HG03354 (cell line): ENCODE measurements at regions not wholly inside any gene's neighbourhood (a gene's known extent, or its start where the extent isn't known, plus 50 kb on each side); places are given as distances from the start of the nearest gene placed in this dataset.

Experiments used
- ATAC-seq: cut with Tn5 transposase; IDR thresholded peaks from one replicate; pipeline ENCODE4 v1.9.1; 2021; ENCODE audit warnings: mild to moderate bottlenecking; ENCODE audit not compliant: unreplicated experiment, poor library complexity, severe bottlenecking

DNA sequence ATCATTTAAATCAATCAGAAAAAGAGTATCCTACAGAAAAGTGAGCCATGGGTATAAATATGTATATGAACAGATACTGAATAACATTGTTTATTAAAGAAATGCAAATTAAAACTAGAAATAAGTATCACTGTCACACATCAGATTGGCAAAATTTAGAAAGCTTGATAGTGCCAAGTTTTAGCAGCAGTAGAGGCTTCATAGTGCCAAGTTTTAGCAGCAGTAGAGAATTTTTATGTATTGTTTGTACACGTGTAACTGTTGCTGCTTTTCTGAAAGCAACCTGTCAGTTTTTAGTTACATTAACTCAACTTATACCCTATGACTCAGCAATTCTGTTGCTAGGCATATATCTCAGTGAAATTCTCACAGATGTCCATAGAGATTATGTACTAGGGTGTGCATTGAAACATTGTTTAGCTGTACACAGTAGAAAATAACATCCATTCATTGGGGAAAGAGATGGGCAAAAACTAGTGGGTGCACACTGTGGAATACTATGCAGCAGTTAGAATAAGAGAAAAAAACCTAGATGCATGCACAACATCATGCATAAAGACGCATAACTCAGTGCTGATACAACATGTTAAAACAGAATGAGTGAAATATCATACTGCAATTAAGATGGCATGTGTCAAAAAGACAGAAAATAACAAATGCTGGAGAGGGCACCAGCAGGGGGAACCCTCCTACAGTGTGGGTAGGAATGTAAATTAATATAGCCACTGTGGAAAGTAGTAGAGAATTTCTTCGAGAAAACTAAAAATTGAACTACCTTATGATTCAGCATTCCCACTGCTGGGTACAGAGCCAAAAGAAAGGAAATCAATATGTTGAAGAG lies 294.5 kb upstream of the NT5C1B start:
- ATAC-seq, result no peak

- ATAC-seq, result no peak
Observed at GRCh38 chr2:18871430-18871829, 282.1 kb upstream of the NT5C1B start.

DNA sequence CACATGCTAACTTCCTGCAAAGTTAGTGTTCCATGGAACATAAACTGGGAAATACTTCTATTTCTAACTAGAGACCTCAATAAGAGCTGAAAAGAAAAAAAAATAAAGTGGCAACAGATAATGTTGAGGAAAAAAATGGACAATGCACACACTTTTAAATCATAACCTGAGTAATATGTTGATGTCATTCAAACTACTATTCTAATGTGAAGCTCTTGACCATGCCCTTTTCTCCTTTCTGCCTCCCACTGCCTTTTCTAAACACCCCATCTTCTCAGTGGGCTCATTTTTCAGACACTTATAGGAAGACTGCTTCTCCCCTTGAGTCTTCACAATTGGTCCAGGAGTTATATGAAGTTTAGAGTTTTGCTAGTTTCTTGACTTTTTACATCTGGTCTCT lies 280.9 kb upstream of the NT5C1B start:
- ATAC-seq, result no peak

- no peak for ATAC-seq
Observed at GRCh38 chr2:18861951-18862350, 272.6 kb upstream of the NT5C1B start.

- no peak for ATAC-seq
Observed at GRCh38 chr2:18860179-18860578, 270.8 kb upstream of the NT5C1B start.

GRCh38 chr2:18856765-18857164 lies 267.4 kb upstream of the NT5C1B start:
- no peak for ATAC-seq

DNA sequence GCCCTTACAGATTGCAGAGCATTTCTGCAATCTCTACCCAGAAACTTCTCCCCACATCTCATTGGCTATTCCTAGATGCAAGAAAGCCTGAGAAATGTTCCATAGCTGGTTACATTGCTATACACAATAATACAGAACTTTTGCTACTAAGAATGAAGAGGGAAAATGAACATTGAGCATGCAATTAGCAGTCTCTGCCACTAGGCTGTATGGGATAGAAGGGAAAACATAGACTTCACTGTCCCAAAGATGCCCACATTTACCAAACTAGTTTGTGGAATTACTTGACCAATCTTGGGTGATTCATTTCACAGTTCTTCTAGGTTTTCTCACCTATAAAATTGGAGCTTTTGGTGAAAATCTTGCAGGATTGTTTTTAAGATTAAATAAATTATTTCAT lies 265.7 kb upstream of the NT5C1B start:
- peak; percentile 49 for ATAC-seq

GRCh38 chr2:18849841-18850578 lies 260.6 kb upstream of the NT5C1B start:
- peak; percentile 80 for ATAC-seq

GRCh38 chr2:18848646-18849045 lies 259.3 kb upstream of the NT5C1B start:
- no peak for ATAC-seq

GRCh38 chr2:18845854-18846445 lies 256.6 kb upstream of the NT5C1B start:
- ATAC-seq, result no peak

DNA sequence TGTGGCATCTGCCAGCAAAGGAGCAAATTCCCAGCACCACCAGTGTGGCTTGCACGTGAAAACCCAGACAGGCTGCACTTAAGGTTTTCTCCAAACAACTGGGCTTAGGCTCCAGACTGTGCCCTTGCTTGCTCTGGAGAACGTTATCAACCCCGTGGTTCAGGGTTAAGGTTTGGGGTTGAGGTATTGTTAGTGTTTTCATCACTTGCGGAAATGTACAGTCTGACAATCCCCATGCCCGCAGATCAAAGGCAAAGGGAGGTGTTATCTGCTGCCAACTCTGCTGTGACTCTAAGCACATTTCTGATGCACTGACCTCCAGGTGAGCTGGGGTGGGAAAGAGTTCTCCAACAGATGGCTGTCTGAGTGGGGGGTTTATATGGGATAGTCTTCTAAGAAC lies 253.5 kb upstream of the NT5C1B start:
- no peak for ATAC-seq

GRCh38 chr2:18841248-18842150 lies 252.1 kb upstream of the NT5C1B start:
- no peak for ATAC-seq

GRCh38 chr2:18837240-18837639 lies 247.9 kb upstream of the NT5C1B start:
- no peak for ATAC-seq

GRCh38 chr2:18836436-18836835 lies 247.1 kb upstream of the NT5C1B start:
- no peak for ATAC-seq

DNA sequence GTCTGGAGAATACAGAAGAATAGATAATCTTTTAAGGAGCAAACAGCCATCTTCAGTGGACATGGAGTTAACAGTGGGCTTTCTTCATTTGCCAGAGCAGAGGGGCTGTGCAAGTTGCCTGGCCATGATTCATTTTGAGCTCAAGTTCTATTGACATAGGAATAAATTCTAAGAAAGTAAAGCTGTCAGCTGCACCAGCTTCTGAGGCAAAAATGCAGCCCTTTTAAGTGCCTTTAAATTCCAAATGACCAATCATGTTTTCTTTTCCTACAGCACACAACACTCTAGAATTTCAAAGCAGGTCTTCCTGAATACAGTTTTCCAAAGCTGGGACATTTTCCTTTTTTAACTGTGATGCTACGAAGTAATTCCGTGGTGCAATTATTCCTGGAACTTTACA lies 246.4 kb upstream of the NT5C1B start:
- ATAC-seq, result no peak

DNA sequence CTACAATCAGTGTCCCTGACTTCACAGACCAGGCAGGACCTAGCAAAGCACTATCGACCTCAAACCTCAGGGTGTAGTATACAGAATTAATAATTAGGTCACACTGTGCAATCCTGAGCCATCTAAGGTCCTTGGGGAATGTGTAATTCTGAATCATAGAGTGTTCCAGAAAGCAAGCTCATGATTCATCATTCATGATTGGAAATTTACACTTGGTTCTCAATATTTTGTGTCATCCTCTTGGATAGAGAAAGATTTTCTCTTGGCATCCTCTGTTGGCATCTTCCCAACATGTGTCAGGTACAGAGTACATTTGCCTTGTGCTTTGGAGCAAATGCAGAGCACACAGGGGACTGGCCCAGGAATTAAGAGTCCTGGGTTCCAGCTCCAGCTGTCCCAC lies 245.0 kb upstream of the NT5C1B start:
- no peak for ATAC-seq

DNA sequence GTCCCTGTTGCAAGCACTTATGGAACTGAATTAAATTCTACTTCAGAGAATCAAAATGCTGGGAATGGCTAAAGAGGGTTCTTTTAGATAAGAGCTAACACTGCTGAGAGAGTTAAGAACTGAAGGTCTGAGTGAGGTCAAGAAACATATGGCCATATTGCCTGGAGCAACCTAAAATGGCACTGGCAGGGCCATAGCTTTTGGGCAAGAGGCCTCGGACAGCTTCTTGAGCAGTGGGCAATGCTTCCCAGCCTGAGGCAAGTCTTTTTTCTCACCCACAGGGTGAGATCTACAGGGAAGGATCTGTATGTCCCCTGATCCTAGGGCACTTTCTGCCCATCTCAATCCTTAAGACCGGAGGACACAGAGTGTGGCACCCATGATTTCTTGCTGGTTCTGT lies 244.6 kb upstream of the NT5C1B start:
- no peak for ATAC-seq

GRCh38 chr2:18831916-18832510 lies 242.6 kb upstream of the NT5C1B start:
- no peak for ATAC-seq

DNA sequence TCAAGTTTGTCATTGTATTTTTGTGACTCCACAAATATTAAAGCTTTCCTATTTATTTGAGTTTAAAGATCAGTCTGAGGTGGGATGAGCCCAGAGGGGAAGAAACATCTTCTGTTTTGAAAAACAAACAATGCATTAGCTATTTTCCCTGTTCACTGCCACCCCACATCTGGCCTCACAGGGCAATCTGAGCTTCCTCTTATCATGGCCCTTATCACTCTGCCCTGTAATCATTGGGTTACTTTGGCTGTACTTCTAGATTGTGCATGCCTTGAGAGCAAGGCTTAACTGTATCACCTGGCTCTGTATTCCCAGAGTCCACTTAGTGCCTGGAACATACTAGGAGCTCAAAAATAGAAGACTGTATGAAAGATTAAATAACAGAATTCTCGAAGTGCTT lies 241.6 kb upstream of the NT5C1B start:
- ATAC-seq, result no peak

GRCh38 chr2:18829976-18830375 lies 240.6 kb upstream of the NT5C1B start:
- no peak for ATAC-seq
